ENCODE measurements at regions not wholly inside any gene's neighbourhood (a gene's known extent, or its start where the extent isn't known, plus 50 kb on each side); places are given as distances from the start of the nearest gene placed in this dataset.
"Not testable (repeated sequence)": the region's sequence is repeated elsewhere in the genome, so short reads cannot be mapped to it uniquely, and the experiment has no call there.

- TF ChIP-seq CTCF, POLR2A (IDR thresholded peaks at IDR 0.05): not testable (repeated sequence)
Measured at GRCh38 chr2:87466591-87467120, 281.2 kb upstream of the PLGLB2 start.
